A673 (cell line): ENCODE measurements at regions not wholly inside any gene's neighbourhood (a gene's known extent, or its start where the extent isn't known, plus 50 kb on each side); places are given as distances from the start of the nearest gene placed in this dataset.

ENCODE experiments used
- EZH2 ChIP-seq: fragments of 200-600 bp; sonication (generic); IDR thresholded peaks from 2 replicates; pipeline ENCODE4 v1.6.1; 2017; ENCODE audit warnings: borderline replicate concordance, low read depth, mild to moderate bottlenecking, mixed read lengths, antibody characterized with exemption, low read length; ENCODE audit not compliant: poor library complexity, severe bottlenecking
- TF ChIP-seq, protein P1 (sequence below): fragments of 300-800, 200-600 bp; sonication (generic); conservative IDR thresholded peaks from 2 replicates; pipeline ENCODE4 v1.5.1; 2017; ENCODE audit warnings: low read depth, mild to moderate bottlenecking, antibody characterized with exemption, low read length, moderate library complexity, mixed read lengths

DNA sequence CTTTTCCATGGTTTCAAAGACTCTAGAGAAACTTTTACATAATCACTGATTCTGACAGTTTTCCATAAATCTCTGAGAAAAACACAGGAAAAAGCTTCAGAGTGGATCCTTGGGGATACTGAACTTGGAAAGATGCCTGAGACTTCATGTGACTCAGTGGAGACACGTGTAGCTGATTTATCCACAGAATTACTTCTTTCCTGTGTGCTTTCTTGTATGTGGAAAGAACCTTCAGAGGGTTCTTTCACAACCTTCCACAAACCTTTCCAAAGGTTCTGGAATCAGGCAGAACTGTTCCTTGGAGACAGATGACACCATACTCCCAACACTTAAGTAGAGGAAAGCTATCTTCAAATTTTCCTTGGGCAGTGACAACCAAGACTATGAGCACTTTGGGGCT lies 207.2 kb downstream of the RND3 start:
- TF ChIP-seq EZH2, result no peak
- TF ChIP-seq, protein P1, sequence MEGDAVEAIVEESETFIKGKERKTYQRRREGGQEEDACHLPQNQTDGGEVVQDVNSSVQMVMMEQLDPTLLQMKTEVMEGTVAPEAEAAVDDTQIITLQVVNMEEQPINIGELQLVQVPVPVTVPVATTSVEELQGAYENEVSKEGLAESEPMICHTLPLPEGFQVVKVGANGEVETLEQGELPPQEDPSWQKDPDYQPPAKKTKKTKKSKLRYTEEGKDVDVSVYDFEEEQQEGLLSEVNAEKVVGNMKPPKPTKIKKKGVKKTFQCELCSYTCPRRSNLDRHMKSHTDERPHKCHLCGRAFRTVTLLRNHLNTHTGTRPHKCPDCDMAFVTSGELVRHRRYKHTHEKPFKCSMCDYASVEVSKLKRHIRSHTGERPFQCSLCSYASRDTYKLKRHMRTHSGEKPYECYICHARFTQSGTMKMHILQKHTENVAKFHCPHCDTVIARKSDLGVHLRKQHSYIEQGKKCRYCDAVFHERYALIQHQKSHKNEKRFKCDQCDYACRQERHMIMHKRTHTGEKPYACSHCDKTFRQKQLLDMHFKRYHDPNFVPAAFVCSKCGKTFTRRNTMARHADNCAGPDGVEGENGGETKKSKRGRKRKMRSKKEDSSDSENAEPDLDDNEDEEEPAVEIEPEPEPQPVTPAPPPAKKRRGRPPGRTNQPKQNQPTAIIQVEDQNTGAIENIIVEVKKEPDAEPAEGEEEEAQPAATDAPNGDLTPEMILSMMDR, result no peak
